ENCODE measurements at regions not wholly inside any gene's neighbourhood (a gene's known extent, or its start where the extent isn't known, plus 50 kb on each side); places are given as distances from the start of the nearest gene placed in this dataset.
A peak's percentile ranks its signal among the peaks of the same experiment; 100 is the strongest.

DNA sequence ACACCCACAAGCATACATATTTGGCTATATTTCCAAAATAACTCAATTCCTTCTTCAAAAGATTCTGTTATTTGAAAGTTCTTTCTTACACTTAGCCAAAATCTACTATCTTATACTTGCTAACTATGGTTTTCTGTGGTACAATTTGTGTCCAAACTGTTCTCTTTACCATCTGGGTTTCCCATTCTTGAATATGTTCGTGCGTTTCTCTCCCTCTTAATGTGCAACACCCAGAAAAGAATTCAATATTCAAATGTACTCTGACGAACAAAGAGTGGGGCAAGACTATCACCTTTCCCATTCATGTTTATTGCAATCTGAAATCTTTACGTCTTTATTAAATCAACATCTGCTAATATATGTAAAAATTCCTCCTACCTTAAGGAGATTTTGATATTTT, 912.7 kb downstream of the FAT4 start:
- no peaks in the 10 kb centered on the region for H3K27me3 ChIP-seq (replicated peaks; ENCODE audit: control insufficient read depth, insufficient read depth, low read length)
- DNase-seq (ENCODE audit: low read depth): no peak
- H3K9me3 ChIP-seq (ENCODE audit: control insufficient read depth, low read length): no peaks in the 10 kb centered on the region
- H3K36me3 ChIP-seq (ENCODE audit: control insufficient read depth, insufficient read depth, low read length, severe bottlenecking): no peaks in the 10 kb centered on the region
- peaks cover 3% of the 10 kb centered on the region for H3K4me1 ChIP-seq (ENCODE audit: control insufficient read depth, insufficient read depth, low read length)
- H3K9ac ChIP-seq (ENCODE audit: low read length): no peak overlapping the region
- no peak overlapping the region for H3K4me3 ChIP-seq (ENCODE audit: low read length)

DNA sequence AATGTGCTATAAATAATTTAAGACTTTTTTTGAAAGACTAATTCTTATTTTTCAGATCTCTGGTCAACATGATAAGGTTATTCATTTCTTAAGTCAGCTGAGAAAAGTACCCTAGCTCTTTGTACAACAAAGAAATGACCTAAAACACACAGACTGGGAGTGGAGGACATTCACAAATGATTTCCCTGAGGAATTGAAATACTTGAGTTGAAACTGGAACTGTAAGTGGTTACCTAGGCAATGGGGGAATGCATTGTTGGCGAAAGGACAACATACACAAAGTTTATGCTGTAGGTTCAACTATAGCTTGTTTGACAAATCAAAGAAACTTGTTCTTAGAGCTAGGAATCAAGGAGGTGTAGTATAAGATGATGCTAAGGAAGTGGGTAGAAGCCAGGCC, 915.5 kb downstream of the FAT4 start:
- H3K4me1 ChIP-seq (ENCODE audit: control insufficient read depth, insufficient read depth, low read length): peaks cover 3% of the 10 kb centered on the region
- peak; percentile 15 for DNase-seq (ENCODE audit: low read depth)
- H3K9me3 ChIP-seq (ENCODE audit: control insufficient read depth, low read length): peaks cover 16% of the 10 kb centered on the region
- H3K4me3 ChIP-seq (ENCODE audit: low read length): no peak overlapping the region
- no peaks in the 10 kb centered on the region for H3K36me3 ChIP-seq (ENCODE audit: control insufficient read depth, insufficient read depth, low read length, severe bottlenecking)
- no peaks in the 10 kb centered on the region for H3K27me3 ChIP-seq (replicated peaks; ENCODE audit: control insufficient read depth, insufficient read depth, low read length)
- H3K9ac ChIP-seq (ENCODE audit: low read length): no peak overlapping the region

DNA sequence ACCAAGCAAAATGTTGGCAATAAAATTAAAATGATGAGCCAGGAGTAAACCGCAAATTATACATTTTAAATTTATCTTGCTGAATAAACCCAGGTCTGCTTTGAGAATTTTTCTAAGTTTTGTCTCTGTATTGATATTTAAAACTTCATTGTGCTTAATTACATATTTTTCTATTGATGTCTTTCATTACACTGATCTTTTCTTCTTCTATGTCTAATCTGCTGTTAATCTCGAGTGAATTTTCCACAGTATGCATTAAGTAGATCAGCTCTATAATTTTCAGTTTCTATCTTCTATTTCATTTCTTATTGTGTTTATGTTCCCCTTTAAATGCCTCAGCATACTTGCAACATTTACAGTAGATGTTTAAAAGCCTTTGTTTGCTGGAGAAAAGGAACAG, 918.7 kb downstream of the FAT4 start:
- DNase-seq (ENCODE audit: low read depth): no peak
- Histone ChIP-seq H3K9me3 (ENCODE audit: control insufficient read depth, low read length) (peaks cover 19% of the 10 kb centered on the region), H3K36me3 (ENCODE audit: control insufficient read depth, insufficient read depth, low read length, severe bottlenecking) (no peaks in the 10 kb centered on the region), H3K9ac (ENCODE audit: low read length) (no peak overlapping the region), H3K27me3 (replicated peaks; ENCODE audit: control insufficient read depth, insufficient read depth, low read length) (no peaks in the 10 kb centered on the region), H3K4me1 (ENCODE audit: control insufficient read depth, insufficient read depth, low read length) (peaks cover 2% of the 10 kb centered on the region), H3K4me3 (ENCODE audit: low read length) (no peak overlapping the region)

DNA sequence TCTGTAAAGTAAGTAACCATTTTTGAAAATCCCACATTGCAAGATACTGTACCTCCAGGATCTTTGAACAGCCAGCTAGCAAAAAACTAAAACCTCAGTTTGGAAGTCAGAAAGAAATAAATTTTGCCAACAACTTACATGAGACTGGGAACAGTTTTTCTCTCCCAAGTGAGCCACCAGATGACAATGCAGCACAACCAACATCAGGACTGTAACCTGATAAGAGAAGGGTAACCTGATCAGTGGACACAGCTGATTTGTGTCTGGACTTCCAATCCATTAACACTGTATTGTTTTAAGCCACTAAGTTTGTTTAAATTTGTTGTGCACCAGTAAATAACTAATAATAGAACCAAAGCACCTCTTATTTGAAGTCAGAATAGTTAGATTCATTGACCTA, 923.3 kb downstream of the FAT4 start:
- Histone ChIP-seq H3K9me3 (ENCODE audit: control insufficient read depth, low read length) (peaks cover 19% of the 10 kb centered on the region), H3K27me3 (replicated peaks; ENCODE audit: control insufficient read depth, insufficient read depth, low read length) (no peaks in the 10 kb centered on the region), H3K4me3 (ENCODE audit: low read length) (no peak overlapping the region), H3K36me3 (ENCODE audit: control insufficient read depth, insufficient read depth, low read length, severe bottlenecking) (no peaks in the 10 kb centered on the region), H3K9ac (ENCODE audit: low read length) (no peak overlapping the region), H3K4me1 (ENCODE audit: control insufficient read depth, insufficient read depth, low read length) (peaks cover 7% of the 10 kb centered on the region)
- DNase-seq (ENCODE audit: low read depth): peak; percentile 4

DNA sequence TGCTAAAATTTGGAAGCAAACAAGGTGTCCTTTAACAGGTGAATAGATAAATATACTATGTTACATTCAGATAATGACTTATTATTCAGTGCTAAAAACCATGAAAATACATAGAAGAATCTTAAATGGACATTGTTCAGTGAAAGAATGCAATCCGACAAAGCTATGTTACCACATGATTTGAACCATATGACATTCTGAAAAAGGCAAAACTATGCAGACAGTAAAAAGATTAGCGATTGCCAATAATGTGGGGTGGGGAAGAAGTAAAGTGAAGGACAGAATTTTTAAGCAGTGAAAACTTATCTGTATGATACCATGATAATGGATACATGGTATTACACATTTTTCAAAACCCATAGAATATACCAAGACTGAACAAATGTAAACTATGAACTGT, 926.9 kb downstream of the FAT4 start:
- Histone ChIP-seq H3K4me3 (ENCODE audit: low read length) (no peak overlapping the region), H3K36me3 (ENCODE audit: control insufficient read depth, insufficient read depth, low read length, severe bottlenecking) (no peaks in the 10 kb centered on the region), H3K9ac (ENCODE audit: low read length) (no peak overlapping the region), H3K27me3 (replicated peaks; ENCODE audit: control insufficient read depth, insufficient read depth, low read length) (no peaks in the 10 kb centered on the region), H3K4me1 (ENCODE audit: control insufficient read depth, insufficient read depth, low read length) (peaks cover 12% of the 10 kb centered on the region), H3K9me3 (ENCODE audit: control insufficient read depth, low read length) (no peaks in the 10 kb centered on the region)
- DNase-seq (ENCODE audit: low read depth): peak; percentile 9

DNA sequence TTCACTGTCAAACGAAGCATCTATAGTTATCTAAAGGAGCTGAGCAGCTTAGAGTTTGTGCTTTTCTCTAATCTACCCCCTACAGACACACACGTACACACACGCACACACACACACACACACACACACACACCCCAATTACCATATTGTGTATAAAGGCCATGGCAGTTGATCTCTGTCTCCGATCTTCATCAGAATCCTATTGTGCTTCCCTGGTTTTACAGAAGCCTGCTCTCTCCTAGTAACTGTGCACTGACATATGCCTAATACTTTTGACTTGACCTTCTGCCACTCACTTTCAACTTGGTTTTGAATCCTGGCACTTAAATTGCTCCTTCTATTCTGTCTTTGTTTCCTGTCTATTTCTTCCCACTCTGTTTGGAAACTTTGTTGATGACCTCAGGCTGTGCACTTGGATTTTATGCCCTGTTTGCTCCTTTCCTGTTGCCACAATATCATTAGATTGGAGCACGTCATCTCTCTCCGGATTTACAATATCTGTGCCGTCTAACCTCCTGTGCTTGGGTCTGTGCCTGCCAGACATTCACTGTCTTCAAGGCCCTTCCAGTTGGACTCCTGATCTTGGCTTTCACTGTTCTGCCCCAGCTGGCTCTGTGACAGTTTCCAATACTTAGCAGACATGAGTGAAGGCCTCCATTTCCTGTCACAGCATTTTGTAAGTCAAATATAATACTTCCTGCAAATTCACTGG, 928.1 kb downstream of the FAT4 start:
- Histone ChIP-seq H3K36me3 (ENCODE audit: control insufficient read depth, insufficient read depth, low read length, severe bottlenecking) (no peaks in the 10 kb centered on the region), H3K4me1 (ENCODE audit: control insufficient read depth, insufficient read depth, low read length) (peaks cover 12% of the 10 kb centered on the region), H3K9ac (ENCODE audit: low read length) (no peak overlapping the region), H3K27me3 (replicated peaks; ENCODE audit: control insufficient read depth, insufficient read depth, low read length) (no peaks in the 10 kb centered on the region), H3K9me3 (ENCODE audit: control insufficient read depth, low read length) (no peaks in the 10 kb centered on the region), H3K4me3 (ENCODE audit: low read length) (no peak overlapping the region)
- no peak for DNase-seq (ENCODE audit: low read depth)

DNA sequence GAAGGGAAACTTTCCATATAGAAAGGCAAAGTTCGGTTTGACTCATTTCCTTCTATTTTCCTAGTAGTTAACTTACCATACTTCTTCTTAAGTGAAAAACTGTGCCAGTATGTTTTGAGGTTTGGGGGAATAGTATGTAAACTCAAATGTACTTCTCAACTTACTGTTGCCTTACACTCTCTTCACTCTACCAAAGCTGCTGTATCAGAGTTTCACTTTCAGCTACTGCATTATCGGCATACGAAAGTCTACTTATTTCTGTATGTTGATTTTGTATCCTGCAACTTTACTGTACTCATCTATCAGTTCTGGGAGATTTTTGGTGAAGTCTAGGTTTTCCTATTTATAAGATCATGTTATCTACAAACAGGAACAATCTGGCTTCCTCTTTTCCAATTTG, 932.7 kb downstream of the FAT4 start:
- Histone ChIP-seq H3K9ac (ENCODE audit: low read length) (no peak overlapping the region), H3K9me3 (ENCODE audit: control insufficient read depth, low read length) (no peaks in the 10 kb centered on the region), H3K4me1 (ENCODE audit: control insufficient read depth, insufficient read depth, low read length) (peaks cover 11% of the 10 kb centered on the region), H3K4me3 (ENCODE audit: low read length) (no peak overlapping the region), H3K36me3 (ENCODE audit: control insufficient read depth, insufficient read depth, low read length, severe bottlenecking) (no peaks in the 10 kb centered on the region), H3K27me3 (replicated peaks; ENCODE audit: control insufficient read depth, insufficient read depth, low read length) (no peaks in the 10 kb centered on the region)
- DNase-seq (ENCODE audit: low read depth): no peak

DNA sequence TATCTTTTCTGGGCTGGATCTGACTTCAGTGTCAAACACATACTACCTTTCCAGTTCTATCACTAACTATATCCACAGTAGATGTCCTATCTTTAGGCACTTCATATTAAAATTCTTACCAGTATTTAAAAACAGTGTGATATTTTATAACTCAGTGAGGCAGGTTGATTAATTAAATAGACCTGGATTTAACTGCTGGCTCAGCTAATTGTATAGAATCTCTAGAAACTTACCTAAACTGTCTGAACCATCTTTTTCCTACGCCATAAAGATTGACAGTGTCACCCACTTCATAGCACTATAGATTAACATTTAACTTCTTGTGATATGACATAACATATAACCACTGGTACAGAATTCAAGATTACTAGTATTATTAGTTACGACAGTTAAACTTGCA, 935.3 kb downstream of the FAT4 start:
- H3K4me3 ChIP-seq (ENCODE audit: low read length): no peak overlapping the region
- H3K9me3 ChIP-seq (ENCODE audit: control insufficient read depth, low read length): no peaks in the 10 kb centered on the region
- H3K27me3 ChIP-seq (replicated peaks; ENCODE audit: control insufficient read depth, insufficient read depth, low read length): no peaks in the 10 kb centered on the region
- DNase-seq (ENCODE audit: low read depth): no peak
- no peaks in the 10 kb centered on the region for H3K36me3 ChIP-seq (ENCODE audit: control insufficient read depth, insufficient read depth, low read length, severe bottlenecking)
- no peaks in the 10 kb centered on the region for H3K4me1 ChIP-seq (ENCODE audit: control insufficient read depth, insufficient read depth, low read length)
- no peak overlapping the region for H3K9ac ChIP-seq (ENCODE audit: low read length)

DNA sequence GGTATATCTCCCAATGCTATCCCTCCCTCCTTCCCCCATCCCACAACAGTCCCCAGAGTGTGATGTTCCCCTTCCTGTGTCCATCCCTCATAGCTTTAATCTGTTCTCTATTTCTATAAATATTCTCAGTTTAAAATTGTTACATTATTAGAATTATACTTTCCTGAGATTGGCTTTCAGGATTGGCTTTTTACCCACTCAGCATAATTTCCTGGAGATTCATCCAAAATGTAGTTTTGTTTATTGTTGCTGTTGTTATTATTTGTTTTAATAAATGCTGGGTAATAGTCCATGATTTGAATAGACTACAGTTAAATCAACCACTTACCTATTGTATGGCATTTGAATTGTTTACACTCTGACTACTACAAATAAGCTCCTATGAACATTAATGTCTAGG, 936.4 kb downstream of the FAT4 start:
- Histone ChIP-seq H3K4me1 (ENCODE audit: control insufficient read depth, insufficient read depth, low read length) (no peaks in the 10 kb centered on the region), H3K9ac (ENCODE audit: low read length) (no peak overlapping the region), H3K27me3 (replicated peaks; ENCODE audit: control insufficient read depth, insufficient read depth, low read length) (no peaks in the 10 kb centered on the region), H3K9me3 (ENCODE audit: control insufficient read depth, low read length) (no peaks in the 10 kb centered on the region), H3K36me3 (ENCODE audit: control insufficient read depth, insufficient read depth, low read length, severe bottlenecking) (no peaks in the 10 kb centered on the region), H3K4me3 (ENCODE audit: low read length) (no peak overlapping the region)
- no peak for DNase-seq (ENCODE audit: low read depth)

DNA sequence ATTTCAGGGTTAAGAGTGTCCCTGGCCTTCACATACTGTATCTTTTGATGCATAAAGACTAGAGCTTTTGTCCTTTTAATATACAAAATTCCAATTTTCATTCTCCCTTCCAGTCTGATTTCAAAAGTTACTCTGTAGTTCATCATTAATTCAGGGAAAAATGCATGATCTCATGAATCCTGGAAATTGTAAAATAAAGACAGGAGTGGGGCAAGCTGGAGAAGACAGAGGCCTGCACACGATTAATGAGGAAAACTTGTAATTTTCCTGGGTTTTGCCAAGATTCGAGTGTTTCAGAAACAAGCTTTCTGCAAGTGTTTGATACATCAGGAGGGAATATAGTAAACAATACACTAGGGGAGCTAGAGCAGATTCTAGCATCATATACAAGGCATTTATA, 947.9 kb downstream of the FAT4 start:
- H3K9me3 ChIP-seq (ENCODE audit: control insufficient read depth, low read length): no peaks in the 10 kb centered on the region
- peaks cover 21% of the 10 kb centered on the region for H3K4me1 ChIP-seq (ENCODE audit: control insufficient read depth, insufficient read depth, low read length)
- H3K9ac ChIP-seq (ENCODE audit: low read length): no peak overlapping the region
- no peak overlapping the region for H3K4me3 ChIP-seq (ENCODE audit: low read length)
- no peaks in the 10 kb centered on the region for H3K36me3 ChIP-seq (ENCODE audit: control insufficient read depth, insufficient read depth, low read length, severe bottlenecking)
- no peak for DNase-seq (ENCODE audit: low read depth)
- no peaks in the 10 kb centered on the region for H3K27me3 ChIP-seq (replicated peaks; ENCODE audit: control insufficient read depth, insufficient read depth, low read length)

DNA sequence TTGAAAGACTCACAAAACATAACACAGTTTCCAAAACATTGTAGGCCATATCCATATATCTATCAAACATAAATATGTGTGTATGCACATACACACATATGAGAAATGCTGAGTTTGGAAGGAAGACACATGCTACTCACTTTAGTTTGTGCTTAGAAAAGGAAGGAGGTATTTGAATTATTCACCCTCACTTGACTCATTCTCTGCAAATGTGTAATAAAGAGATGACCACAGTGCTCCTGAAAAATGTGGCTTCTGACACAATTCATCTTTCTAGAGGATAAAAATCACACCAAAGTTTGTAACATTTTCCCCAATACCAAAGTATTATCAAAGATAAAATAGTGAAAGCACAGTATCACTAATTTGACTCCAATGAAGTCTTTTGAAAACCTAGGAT, 950.1 kb downstream of the FAT4 start:
- peaks cover 34% of the 10 kb centered on the region for H3K4me1 ChIP-seq (ENCODE audit: control insufficient read depth, insufficient read depth, low read length)
- H3K9me3 ChIP-seq (ENCODE audit: control insufficient read depth, low read length): no peaks in the 10 kb centered on the region
- H3K27me3 ChIP-seq (replicated peaks; ENCODE audit: control insufficient read depth, insufficient read depth, low read length): no peaks in the 10 kb centered on the region
- DNase-seq (ENCODE audit: low read depth): peak; percentile 31
- no peak overlapping the region for H3K9ac ChIP-seq (ENCODE audit: low read length)
- H3K4me3 ChIP-seq (ENCODE audit: low read length): no peak overlapping the region
- no peaks in the 10 kb centered on the region for H3K36me3 ChIP-seq (ENCODE audit: control insufficient read depth, insufficient read depth, low read length, severe bottlenecking)

DNA sequence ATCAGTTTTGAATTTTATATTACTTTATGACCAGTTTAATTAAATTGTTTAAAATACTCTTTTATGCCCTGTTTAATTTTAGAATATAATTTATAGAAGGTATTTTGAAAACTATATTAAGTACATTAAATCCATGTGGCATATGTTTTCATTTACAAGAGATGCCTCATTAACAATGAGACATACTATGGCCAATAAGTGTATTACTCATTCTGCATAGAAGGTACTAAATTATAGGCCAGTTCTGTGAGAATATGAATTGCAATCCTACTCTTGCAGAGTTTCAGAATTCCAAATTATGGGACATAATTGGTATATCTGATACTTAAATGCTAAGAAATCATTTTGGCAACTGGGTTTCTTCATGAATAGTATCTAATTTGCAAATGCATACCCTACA, 951.1 kb downstream of the FAT4 start:
- Histone ChIP-seq H3K27me3 (replicated peaks; ENCODE audit: control insufficient read depth, insufficient read depth, low read length) (no peaks in the 10 kb centered on the region), H3K4me3 (ENCODE audit: low read length) (no peak overlapping the region), H3K36me3 (ENCODE audit: control insufficient read depth, insufficient read depth, low read length, severe bottlenecking) (no peaks in the 10 kb centered on the region), H3K9ac (ENCODE audit: low read length) (no peak overlapping the region), H3K9me3 (ENCODE audit: control insufficient read depth, low read length) (no peaks in the 10 kb centered on the region), H3K4me1 (ENCODE audit: control insufficient read depth, insufficient read depth, low read length) (peaks cover 34% of the 10 kb centered on the region)
- DNase-seq (ENCODE audit: low read depth): no peak

Measured in adipocyte (in vitro differentiated cells).